Erythroblast (primary cell): ENCODE measurements at regions not wholly inside any gene's neighbourhood (a gene's known extent, or its start where the extent isn't known, plus 50 kb on each side); places are given as distances from the start of the nearest gene placed in this dataset.

Experiments
- GATA1 ChIP-seq: IDR thresholded peaks from 2 replicates; pipeline ENCODE4 v1.6.1; 2011; ENCODE audit warnings: low read depth, mild to moderate bottlenecking, control low read depth, low read length, moderate library complexity
- POLR2A ChIP-seq: IDR thresholded peaks from 2 replicates; pipeline ENCODE4 v1.6.1; 2011; ENCODE audit warnings: mild to moderate bottlenecking, low read length

- TF ChIP-seq POLR2A (no peak), GATA1 (no peak)
Measured at GRCh38 chr4:152047451-152047850, 286.6 kb upstream of the GATB start.
